NCI-H1092 treated with DMSO at 0.1 percent for 48 hours (cell line): ENCODE measurements at regions not wholly inside any gene's neighbourhood (a gene's known extent, or its start where the extent isn't known, plus 50 kb on each side); places are given as distances from the start of the nearest gene placed in this dataset.
"Not testable (repeated sequence)": the region's sequence is repeated elsewhere in the genome, so short reads cannot be mapped to it uniquely, and the experiment has no call there.

ENCODE experiments used
- DNase-seq: peaks from one replicate; lab custom pipeline; 2025; lab: John Stamatoyannopoulos, UW

- DNase-seq = no peak
Measured at GRCh38 chr14:38973083-38973700, 129.8 kb downstream of the SEC23A start.

GRCh38 chr14:38972511-38972910 lies 130.5 kb downstream of the SEC23A start:
- DNase-seq = no peak

GRCh38 chr14:38971258-38971921 lies 131.6 kb downstream of the SEC23A start:
- no peak for DNase-seq

- no peak for DNase-seq
Measured at GRCh38 chr14:38964630-38965029, 138.4 kb downstream of the SEC23A start.

- DNase-seq = no peak
Measured at GRCh38 chr14:38960946-38961531, 142.0 kb downstream of the SEC23A start.

GRCh38 chr14:38959021-38959420 lies 144.0 kb downstream of the SEC23A start:
- DNase-seq = no peak

GRCh38 chr14:38958589-38958988 lies 144.4 kb downstream of the SEC23A start:
- DNase-seq = no peak

GRCh38 chr14:38951451-38951850 lies 151.6 kb downstream of the SEC23A start:
- DNase-seq = no peak

- no peak for DNase-seq
Measured at GRCh38 chr14:38950676-38951075, 152.4 kb downstream of the SEC23A start.

GRCh38 chr14:38948576-38948975 lies 154.5 kb downstream of the SEC23A start:
- DNase-seq = no peak

GRCh38 chr14:38948171-38948570 lies 154.9 kb downstream of the SEC23A start:
- DNase-seq = no peak

GRCh38 chr14:38947343-38947742 lies 155.7 kb downstream of the SEC23A start:
- no peak for DNase-seq

GRCh38 chr14:38944691-38945090 lies 158.3 kb downstream of the SEC23A start:
- DNase-seq = no peak

GRCh38 chr14:38941488-38941887 lies 161.5 kb downstream of the SEC23A start:
- DNase-seq = no peak

GRCh38 chr14:38932653-38933000 lies 170.4 kb downstream of the SEC23A start:
- not testable (repeated sequence) for DNase-seq

GRCh38 chr14:38931969-38932652 lies 170.9 kb downstream of the SEC23A start:
- no peak for DNase-seq

- no peak for DNase-seq
Measured at GRCh38 chr14:38930898-38931297, 172.1 kb downstream of the SEC23A start.

- DNase-seq = no peak
Measured at GRCh38 chr14:38930022-38930421, 173.0 kb downstream of the SEC23A start.

GRCh38 chr14:38929416-38929815 lies 173.6 kb downstream of the SEC23A start:
- no peak for DNase-seq

GRCh38 chr14:38921893-38922292 lies 181.1 kb downstream of the SEC23A start:
- DNase-seq = not testable (repeated sequence)

GRCh38 chr14:38915125-38915524 lies 187.9 kb downstream of the SEC23A start:
- no peak for DNase-seq

GRCh38 chr14:38910092-38910491 lies 192.9 kb downstream of the SEC23A start:
- DNase-seq = no peak

- DNase-seq = no peak
Measured at GRCh38 chr14:38904959-38905358, 198.1 kb downstream of the SEC23A start.
